ENCODE measurements at regions not wholly inside any gene's neighbourhood (a gene's known extent, or its start where the extent isn't known, plus 50 kb on each side); places are given as distances from the start of the nearest gene placed in this dataset.

DNA sequence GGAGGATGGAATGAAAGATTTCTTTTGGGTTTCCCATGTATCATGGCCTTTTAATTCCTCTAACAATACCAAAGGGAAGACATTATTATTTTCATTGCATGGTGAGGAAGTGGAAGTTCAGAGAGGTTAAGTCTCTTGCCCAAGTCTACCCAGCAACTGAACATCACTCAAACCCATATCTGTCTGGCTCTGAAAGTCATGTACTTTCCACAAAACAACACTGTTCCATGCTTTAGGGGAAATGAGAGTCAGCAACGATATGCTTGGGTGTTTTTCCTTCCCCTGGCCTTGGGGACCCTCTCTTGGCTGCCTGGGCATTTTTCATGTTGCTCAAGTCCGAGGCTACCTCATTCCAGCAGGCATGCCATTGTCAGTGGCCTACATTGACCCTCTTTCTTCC is 118.8 kb downstream of the ADTRP start:
- no peak for TF ChIP-seq CTCF (IDR thresholded peaks at IDR 0.05; ENCODE audit: insufficient read depth, low read length, poor library complexity, severe bottlenecking)
- Histone ChIP-seq H3K36me3 (ENCODE audit: control insufficient read depth, insufficient read depth, low read length) (no peaks in the 10 kb centered on the region), H3K27me3 (replicated peaks; ENCODE audit: control insufficient read depth, insufficient read depth, low read length) (no peaks in the 10 kb centered on the region), H3K4me3 (replicated peaks; ENCODE audit: low read depth, low read length) (no peak overlapping the region)
- DNase-seq (ENCODE audit: extremely low read depth, insufficient read length), result peak; percentile 23

GRCh38 chr6:11662323-11662722 is 116.3 kb downstream of the ADTRP start:
- DNase-seq (ENCODE audit: extremely low read depth, insufficient read length), result no peak
- Histone ChIP-seq H3K4me3 (replicated peaks; ENCODE audit: low read depth, low read length) (no peak overlapping the region), H3K27me3 (replicated peaks; ENCODE audit: control insufficient read depth, insufficient read depth, low read length) (no peaks in the 10 kb centered on the region), H3K36me3 (ENCODE audit: control insufficient read depth, insufficient read depth, low read length) (no peaks in the 10 kb centered on the region)
- TF ChIP-seq CTCF (IDR thresholded peaks at IDR 0.05; ENCODE audit: insufficient read depth, low read length, poor library complexity, severe bottlenecking), result no peak

DNA sequence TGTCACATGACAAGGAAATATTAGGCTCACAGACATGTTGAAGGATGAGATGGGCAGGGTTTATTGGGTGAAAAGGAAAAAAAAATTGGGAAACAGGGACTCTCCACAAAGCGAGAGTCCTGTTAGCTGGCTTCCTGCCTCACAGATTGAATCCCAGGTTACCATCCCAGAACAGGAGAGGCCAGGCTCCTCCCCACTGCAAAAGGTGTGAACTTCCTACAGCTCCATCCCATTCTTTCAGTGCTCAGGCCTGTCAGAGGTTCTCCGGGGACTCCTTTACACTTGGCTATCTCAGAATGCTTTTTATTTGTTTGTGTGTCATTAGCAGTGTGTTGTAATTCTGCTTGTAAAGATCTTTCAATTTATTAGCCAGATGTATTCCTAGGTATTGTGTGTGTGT is 115.1 kb downstream of the ADTRP start:
- TF ChIP-seq CTCF (IDR thresholded peaks at IDR 0.05; ENCODE audit: insufficient read depth, low read length, poor library complexity, severe bottlenecking), result no peak
- Histone ChIP-seq H3K4me3 (replicated peaks; ENCODE audit: low read depth, low read length) (no peak overlapping the region), H3K36me3 (ENCODE audit: control insufficient read depth, insufficient read depth, low read length) (no peaks in the 10 kb centered on the region), H3K27me3 (replicated peaks; ENCODE audit: control insufficient read depth, insufficient read depth, low read length) (no peaks in the 10 kb centered on the region)
- DNase-seq (ENCODE audit: extremely low read depth, insufficient read length), result no peak
